ENCODE measurements at regions not wholly inside any gene's neighbourhood (a gene's known extent, or its start where the extent isn't known, plus 50 kb on each side); places are given as distances from the start of the nearest gene placed in this dataset.

- Histone ChIP-seq H4K20me1 (replicated peaks; ENCODE audit: insufficient read depth) (no peaks in the 10 kb centered on the region), H3K4me1 (ENCODE audit: insufficient read depth) (peaks cover 18% of the 10 kb centered on the region; the same call in 1 of the 2 replicates), H2AFZ (no peak overlapping the region), H3K79me2 (replicated peaks; ENCODE audit: insufficient read depth) (peaks cover 15% of the 10 kb centered on the region), H3F3A (replicated peaks; ENCODE audit: low read depth) (no peaks in the 10 kb centered on the region), H3K27me3 (ENCODE audit: insufficient read depth) (no peaks in the 10 kb centered on the region), H3K4me3 (no peak overlapping the region), H3K4me2 (no peak overlapping the region), H3K9me2 (ENCODE audit: insufficient read depth) (no peaks in the 10 kb centered on the region), H3K27ac (ENCODE audit: low read depth) (no peak overlapping the region), H3K36me3 (ENCODE audit: insufficient read depth) (no peaks in the 10 kb centered on the region)
- Mint-ChIP-seq H3K4me1 (peaks cover 34% of the 10 kb centered on the region), H3K36me3 (ENCODE audit: low read depth) (peaks cover 20% of the 10 kb centered on the region), H3K27me3 (ENCODE audit: insufficient read depth, low read depth, poor library complexity) (no peaks in the 10 kb centered on the region), H3K27ac (peak overlapping the region; percentile 23; the same call in 1 of the 2 replicates), H3K4me3 (no peak overlapping the region), H3K9me3 (no peaks in the 10 kb centered on the region)
- DNase-seq (ENCODE audit: low spot score) (no peak), ATAC-seq (no peak; the same call in 2 of the 3 replicates)
- TF ChIP-seq ZNF114 (CRISPR knock-in tag; IDR thresholded peaks at IDR 0.05), result no peak
- no peak for TF ChIP-seq CREB1 (CRISPR knock-in tag; IDR thresholded peaks at IDR 0.05; ENCODE audit: low read depth)
- TF ChIP-seq REST (IDR thresholded peaks at IDR 0.05; ENCODE audit: unreplicated experiment), result no peak
- no peak for TF ChIP-seq EZH2phosphoT487 (IDR thresholded peaks at IDR 0.05; ENCODE audit: unreplicated experiment)
- TF ChIP-seq ETS1 (IDR thresholded peaks at IDR 0.05), result no peak
- no peak for TF ChIP-seq ZNF331 (CRISPR knock-in tag; IDR thresholded peaks at IDR 0.05; ENCODE audit: low read depth)
- TF ChIP-seq ZNF462 (CRISPR knock-in tag; IDR thresholded peaks at IDR 0.05), result no peak
- no peak for TF ChIP-seq STAT1 (IDR thresholded peaks at IDR 0.05; ENCODE audit: unreplicated experiment)
- TF ChIP-seq POLR2AphosphoS5 (IDR thresholded peaks at IDR 0.05; ENCODE audit: low read depth), result no peak
Observed at GRCh38 chr14:71481021-71481654, 451.1 kb upstream of the RGS6 start.

Measured in GM23338 (cell line).